ENCODE measurements at regions not wholly inside any gene's neighbourhood (a gene's known extent, or its start where the extent isn't known, plus 50 kb on each side); places are given as distances from the start of the nearest gene placed in this dataset.

DNA sequence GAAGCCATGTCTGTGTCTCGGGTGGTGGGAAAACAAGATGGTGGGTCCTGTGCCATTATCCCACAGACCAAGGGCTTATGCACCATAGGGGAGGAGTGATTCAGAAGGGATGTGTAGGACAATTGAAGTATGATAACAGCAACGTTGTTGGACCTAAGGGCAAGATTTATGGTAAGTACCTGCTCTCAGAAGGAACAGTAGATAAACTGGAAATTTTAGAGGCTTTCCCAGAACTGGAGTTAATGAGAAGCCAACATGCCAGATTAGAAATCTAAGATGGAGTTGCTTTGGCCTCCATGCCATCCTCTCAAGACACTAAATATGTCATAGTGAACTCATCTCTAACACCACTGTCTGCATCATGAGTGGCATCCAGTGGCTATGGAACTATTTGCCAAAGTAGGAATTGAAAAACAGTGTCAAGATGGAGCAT lies 84.7 kb upstream of the MYLIP start:
- TF ChIP-seq SIN3A (IDR thresholded peaks at IDR 0.05; ENCODE audit: low read depth) (no peak), POLR2A (IDR thresholded peaks at IDR 0.05; ENCODE audit: borderline replicate concordance, extremely low read depth, insufficient read depth, insufficient read length) (no peak), TCF7L2 (IDR thresholded peaks at IDR 0.05; ENCODE audit: borderline replicate concordance, extremely low read depth, insufficient read depth, insufficient read length) (no peak), EZH2 (IDR thresholded peaks at IDR 0.05) (no peak), JUND (IDR thresholded peaks at IDR 0.05) (no peak)
- TF ChIP-seq, protein P1, sequence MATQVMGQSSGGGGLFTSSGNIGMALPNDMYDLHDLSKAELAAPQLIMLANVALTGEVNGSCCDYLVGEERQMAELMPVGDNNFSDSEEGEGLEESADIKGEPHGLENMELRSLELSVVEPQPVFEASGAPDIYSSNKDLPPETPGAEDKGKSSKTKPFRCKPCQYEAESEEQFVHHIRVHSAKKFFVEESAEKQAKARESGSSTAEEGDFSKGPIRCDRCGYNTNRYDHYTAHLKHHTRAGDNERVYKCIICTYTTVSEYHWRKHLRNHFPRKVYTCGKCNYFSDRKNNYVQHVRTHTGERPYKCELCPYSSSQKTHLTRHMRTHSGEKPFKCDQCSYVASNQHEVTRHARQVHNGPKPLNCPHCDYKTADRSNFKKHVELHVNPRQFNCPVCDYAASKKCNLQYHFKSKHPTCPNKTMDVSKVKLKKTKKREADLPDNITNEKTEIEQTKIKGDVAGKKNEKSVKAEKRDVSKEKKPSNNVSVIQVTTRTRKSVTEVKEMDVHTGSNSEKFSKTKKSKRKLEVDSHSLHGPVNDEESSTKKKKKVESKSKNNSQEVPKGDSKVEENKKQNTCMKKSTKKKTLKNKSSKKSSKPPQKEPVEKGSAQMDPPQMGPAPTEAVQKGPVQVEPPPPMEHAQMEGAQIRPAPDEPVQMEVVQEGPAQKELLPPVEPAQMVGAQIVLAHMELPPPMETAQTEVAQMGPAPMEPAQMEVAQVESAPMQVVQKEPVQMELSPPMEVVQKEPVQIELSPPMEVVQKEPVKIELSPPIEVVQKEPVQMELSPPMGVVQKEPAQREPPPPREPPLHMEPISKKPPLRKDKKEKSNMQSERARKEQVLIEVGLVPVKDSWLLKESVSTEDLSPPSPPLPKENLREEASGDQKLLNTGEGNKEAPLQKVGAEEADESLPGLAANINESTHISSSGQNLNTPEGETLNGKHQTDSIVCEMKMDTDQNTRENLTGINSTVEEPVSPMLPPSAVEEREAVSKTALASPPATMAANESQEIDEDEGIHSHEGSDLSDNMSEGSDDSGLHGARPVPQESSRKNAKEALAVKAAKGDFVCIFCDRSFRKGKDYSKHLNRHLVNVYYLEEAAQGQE (IDR thresholded peaks at IDR 0.05; ENCODE audit: low read depth) = no peak
- TF ChIP-seq, protein P2, sequence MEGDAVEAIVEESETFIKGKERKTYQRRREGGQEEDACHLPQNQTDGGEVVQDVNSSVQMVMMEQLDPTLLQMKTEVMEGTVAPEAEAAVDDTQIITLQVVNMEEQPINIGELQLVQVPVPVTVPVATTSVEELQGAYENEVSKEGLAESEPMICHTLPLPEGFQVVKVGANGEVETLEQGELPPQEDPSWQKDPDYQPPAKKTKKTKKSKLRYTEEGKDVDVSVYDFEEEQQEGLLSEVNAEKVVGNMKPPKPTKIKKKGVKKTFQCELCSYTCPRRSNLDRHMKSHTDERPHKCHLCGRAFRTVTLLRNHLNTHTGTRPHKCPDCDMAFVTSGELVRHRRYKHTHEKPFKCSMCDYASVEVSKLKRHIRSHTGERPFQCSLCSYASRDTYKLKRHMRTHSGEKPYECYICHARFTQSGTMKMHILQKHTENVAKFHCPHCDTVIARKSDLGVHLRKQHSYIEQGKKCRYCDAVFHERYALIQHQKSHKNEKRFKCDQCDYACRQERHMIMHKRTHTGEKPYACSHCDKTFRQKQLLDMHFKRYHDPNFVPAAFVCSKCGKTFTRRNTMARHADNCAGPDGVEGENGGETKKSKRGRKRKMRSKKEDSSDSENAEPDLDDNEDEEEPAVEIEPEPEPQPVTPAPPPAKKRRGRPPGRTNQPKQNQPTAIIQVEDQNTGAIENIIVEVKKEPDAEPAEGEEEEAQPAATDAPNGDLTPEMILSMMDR (IDR thresholded peaks at IDR 0.05 in 2 of 3, conservative IDR thresholded peaks at IDR 0.05 in 1 of 3; ENCODE audit: borderline replicate concordance in 1 of 3, insufficient read depth in 1 of 3, low read depth in 2 of 3, low read length in 2 of 3) = no peak
- TF ChIP-seq, protein P3, sequence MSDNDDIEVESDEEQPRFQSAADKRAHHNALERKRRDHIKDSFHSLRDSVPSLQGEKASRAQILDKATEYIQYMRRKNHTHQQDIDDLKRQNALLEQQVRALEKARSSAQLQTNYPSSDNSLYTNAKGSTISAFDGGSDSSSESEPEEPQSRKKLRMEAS (IDR thresholded peaks at IDR 0.05) = no peak
- TF ChIP-seq, protein P4, sequence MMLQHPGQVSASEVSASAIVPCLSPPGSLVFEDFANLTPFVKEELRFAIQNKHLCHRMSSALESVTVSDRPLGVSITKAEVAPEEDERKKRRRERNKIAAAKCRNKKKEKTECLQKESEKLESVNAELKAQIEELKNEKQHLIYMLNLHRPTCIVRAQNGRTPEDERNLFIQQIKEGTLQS (IDR thresholded peaks at IDR 0.05) = no peak
